GM23338 (cell line): ENCODE measurements at regions not wholly inside any gene's neighbourhood (a gene's known extent, or its start where the extent isn't known, plus 50 kb on each side); places are given as distances from the start of the nearest gene placed in this dataset.

Source experiments
- ATAC-seq: fragments of 200-7000 bp; cut with Tn5 transposase; 3 replicates; pipeline ENCODE4 v1.9.1; 2020
- DNase-seq: peaks from one replicate; pipeline ENCODE4 v3.0.0-alpha.2; 2015; ENCODE audit warnings: low spot score
- H2AFZ ChIP-seq: fragments of 200-600 bp; sonication (generic); 2 replicates; pipeline ENCODE4 v1.8.0; 2016; ENCODE audit warnings: antibody characterized with exemption, mild to moderate bottlenecking, moderate library complexity
- H3F3A ChIP-seq: fragments of 200-600 bp; sonication (generic); replicated peaks from 2 replicates; pipeline ENCODE4 v1.8.0; 2017; ENCODE audit warnings: antibody characterized with exemption, mixed run types, low read depth
- H3K27ac ChIP-seq: fragments of 200-600 bp; sonication (generic); 2 replicates; pipeline ENCODE4 v1.6.1; 2016; ENCODE audit warnings: low read depth
- H3K27me3 ChIP-seq: fragments of 200-600 bp; sonication (generic); 2 replicates; pipeline ENCODE4 v1.8.0; 2016; ENCODE audit warnings: mild to moderate bottlenecking, mixed run types, moderate library complexity; ENCODE audit not compliant: insufficient read depth
- H3K36me3 ChIP-seq: fragments of 200-600 bp; sonication (generic); 2 replicates; pipeline ENCODE4 v1.8.0; 2016; ENCODE audit warnings: mild to moderate bottlenecking; ENCODE audit not compliant: insufficient read depth
- H3K4me1 ChIP-seq: fragments of 200-600 bp; sonication (generic); 2 replicates; pipeline ENCODE4 v1.8.0; 2016; ENCODE audit warnings: mild to moderate bottlenecking, moderate library complexity; ENCODE audit not compliant: insufficient read depth
- H3K4me2 ChIP-seq: fragments of 200-600 bp; sonication (generic); 2 replicates; pipeline ENCODE4 v1.7.1; 2017; ENCODE audit warnings: mixed run types
- H3K4me3 ChIP-seq: fragments of 200-600 bp; sonication (generic); 2 replicates; pipeline ENCODE4 v1.6.1; 2016; ENCODE audit warnings: mixed run types
- H3K79me2 ChIP-seq: fragments of 200-600 bp; sonication (generic); replicated peaks from 2 replicates; pipeline ENCODE4 v1.8.0; 2017; ENCODE audit warnings: mild to moderate bottlenecking; ENCODE audit not compliant: insufficient read depth
- H3K9me2 ChIP-seq: fragments of 200-600 bp; sonication (generic); 2 replicates; pipeline ENCODE4 v1.8.0; 2017; ENCODE audit not compliant: insufficient read depth
- H4K20me1 ChIP-seq: fragments of 200-600 bp; sonication (generic); replicated peaks from 2 replicates; pipeline ENCODE4 v1.8.0; 2017; ENCODE audit warnings: mild to moderate bottlenecking; ENCODE audit not compliant: insufficient read depth
- H3K27ac Mint-ChIP-seq: 2 replicates; pipeline ENCODE4 v1.8.0; 2020; ENCODE audit warnings: inconsistent platforms, mild to moderate bottlenecking, moderate library complexity, mixed read lengths
- H3K27me3 Mint-ChIP-seq: 3 replicates; pipeline ENCODE4 v1.8.0; 2022; ENCODE audit warnings: low read depth, mild to moderate bottlenecking, moderate library complexity, mixed read lengths, inconsistent platforms; ENCODE audit not compliant: insufficient read depth, poor library complexity
- H3K36me3 Mint-ChIP-seq: 3 replicates; pipeline ENCODE4 v1.8.0; 2021; ENCODE audit warnings: low read depth, mild to moderate bottlenecking, inconsistent platforms, moderate library complexity, mixed read lengths
- H3K4me1 Mint-ChIP-seq: 3 replicates; pipeline ENCODE4 v1.8.0; 2020; ENCODE audit warnings: mild to moderate bottlenecking, inconsistent platforms, mixed read lengths
- H3K4me3 Mint-ChIP-seq: 3 replicates; pipeline ENCODE4 v1.8.0; 2021; ENCODE audit warnings: moderate library complexity, mild to moderate bottlenecking, inconsistent platforms, mixed read lengths
- H3K9me3 Mint-ChIP-seq: 3 replicates; pipeline ENCODE4 v1.8.0; 2020; ENCODE audit warnings: moderate library complexity, mild to moderate bottlenecking, inconsistent platforms, mixed read lengths
- CREB1 ChIP-seq: fragments of 250-450 bp; sonication (Bioruptor Pico); IDR thresholded peaks from 2 replicates; pipeline ENCODE4 v1.5.0; 2020; ENCODE audit warnings: low read depth, mild to moderate bottlenecking, moderate library complexity
- EZH2phosphoT487 ChIP-seq: fragments of 200-600 bp; sonication (generic); IDR thresholded peaks from one replicate; pipeline ENCODE4 v1.8.1; 2018; ENCODE audit warnings: antibody characterized with exemption; ENCODE audit not compliant: unreplicated experiment
- JUNB ChIP-seq: IDR thresholded peaks from one replicate; pipeline ENCODE4 v1.6.1; 2016; ENCODE audit warnings: antibody characterized with exemption; ENCODE audit not compliant: unreplicated experiment
- NANOG ChIP-seq: IDR thresholded peaks from 2 replicates; pipeline ENCODE4 v1.6.1; 2016; ENCODE audit warnings: antibody characterized with exemption, borderline replicate concordance
- POLR2AphosphoS5 ChIP-seq: IDR thresholded peaks from 2 replicates; pipeline ENCODE4 v1.6.1; 2016; ENCODE audit warnings: antibody characterized with exemption, low read depth
- ZNF114 ChIP-seq: fragments of 250-450 bp; sonication (Bioruptor Pico); IDR thresholded peaks from 2 replicates; pipeline ENCODE4 v1.5.0; 2020; ENCODE audit warnings: mild to moderate bottlenecking, moderate library complexity
- ZNF331 ChIP-seq: fragments of 250-450 bp; sonication (Bioruptor Pico); IDR thresholded peaks from 2 replicates; pipeline ENCODE4 v1.5.0; 2020; ENCODE audit warnings: low read depth, mild to moderate bottlenecking, moderate library complexity
- TF ChIP-seq, protein P1 (sequence below): IDR thresholded peaks from one replicate; pipeline ENCODE4 v1.6.1; 2018; ENCODE audit warnings: antibody characterized with exemption; ENCODE audit not compliant: unreplicated experiment
- TF ChIP-seq, protein P2 (sequence below): fragments of 250-450 bp; sonication (Bioruptor Pico); IDR thresholded peaks from 2 replicates; pipeline ENCODE4 v1.5.0; 2020; ENCODE audit warnings: mild to moderate bottlenecking, moderate library complexity
- TF ChIP-seq, protein P3 (sequence below), 2 experiments: fragments of 200-600 bp in 1 of 2; sonication (generic) in 1 of 2; conservative IDR thresholded peaks; 2 replicates each; pipeline versions ENCODE4 v1.5.1 to v1.6.1; 2016 to 2017; ENCODE audit warnings: antibody characterized with exemption in 2 of 2, low read depth in 2 of 2, mild to moderate bottlenecking in 2 of 2, moderate library complexity in 1 of 2

DNA sequence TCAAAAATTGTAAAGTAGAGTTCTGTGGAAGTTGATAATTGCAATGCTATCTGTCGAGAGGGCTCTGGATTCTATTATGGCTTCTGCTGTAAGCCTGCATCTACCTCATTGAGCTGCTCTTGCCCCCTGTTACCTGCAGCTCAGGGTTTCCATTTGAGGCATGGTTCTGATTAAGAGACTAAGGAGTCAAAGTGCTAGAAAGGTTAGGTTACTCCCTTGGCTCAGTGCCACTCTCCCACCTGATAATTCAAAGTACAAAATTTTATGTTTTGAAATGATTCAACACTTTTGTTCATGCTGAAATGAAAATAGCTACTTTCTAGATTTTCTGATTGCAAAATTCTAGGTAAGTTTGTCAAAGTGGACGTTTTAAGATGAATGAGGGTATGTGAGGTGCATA is 220.5 kb upstream of the SATB1 start:
- Mint-ChIP-seq H3K36me3 (no peaks in the 10 kb centered on the region), H3K4me3 (no peak overlapping the region), H3K9me3 (no peaks in the 10 kb centered on the region), H3K4me1 (no peaks in the 10 kb centered on the region), H3K27ac (no peak overlapping the region), H3K27me3 (no peaks in the 10 kb centered on the region)
- Histone ChIP-seq H3K36me3 (no peaks in the 10 kb centered on the region), H3K4me2 (no peak overlapping the region), H3K4me1 (no peaks in the 10 kb centered on the region), H3K79me2 (no peaks in the 10 kb centered on the region), H3K9me2 (peaks cover 9% of the 10 kb centered on the region; the same call in 1 of the 2 replicates), H3K27me3 (no peaks in the 10 kb centered on the region), H2AFZ (no peak overlapping the region), H3K4me3 (no peak overlapping the region), H4K20me1 (no peaks in the 10 kb centered on the region), H3F3A (no peaks in the 10 kb centered on the region), H3K27ac (no peak overlapping the region)
- no peak for ATAC-seq
- no peak for DNase-seq
- TF ChIP-seq NANOG (no peak), ZNF331 (CRISPR knock-in tag) (no peak), ZNF114 (CRISPR knock-in tag) (no peak)
- TF ChIP-seq, protein P1, sequence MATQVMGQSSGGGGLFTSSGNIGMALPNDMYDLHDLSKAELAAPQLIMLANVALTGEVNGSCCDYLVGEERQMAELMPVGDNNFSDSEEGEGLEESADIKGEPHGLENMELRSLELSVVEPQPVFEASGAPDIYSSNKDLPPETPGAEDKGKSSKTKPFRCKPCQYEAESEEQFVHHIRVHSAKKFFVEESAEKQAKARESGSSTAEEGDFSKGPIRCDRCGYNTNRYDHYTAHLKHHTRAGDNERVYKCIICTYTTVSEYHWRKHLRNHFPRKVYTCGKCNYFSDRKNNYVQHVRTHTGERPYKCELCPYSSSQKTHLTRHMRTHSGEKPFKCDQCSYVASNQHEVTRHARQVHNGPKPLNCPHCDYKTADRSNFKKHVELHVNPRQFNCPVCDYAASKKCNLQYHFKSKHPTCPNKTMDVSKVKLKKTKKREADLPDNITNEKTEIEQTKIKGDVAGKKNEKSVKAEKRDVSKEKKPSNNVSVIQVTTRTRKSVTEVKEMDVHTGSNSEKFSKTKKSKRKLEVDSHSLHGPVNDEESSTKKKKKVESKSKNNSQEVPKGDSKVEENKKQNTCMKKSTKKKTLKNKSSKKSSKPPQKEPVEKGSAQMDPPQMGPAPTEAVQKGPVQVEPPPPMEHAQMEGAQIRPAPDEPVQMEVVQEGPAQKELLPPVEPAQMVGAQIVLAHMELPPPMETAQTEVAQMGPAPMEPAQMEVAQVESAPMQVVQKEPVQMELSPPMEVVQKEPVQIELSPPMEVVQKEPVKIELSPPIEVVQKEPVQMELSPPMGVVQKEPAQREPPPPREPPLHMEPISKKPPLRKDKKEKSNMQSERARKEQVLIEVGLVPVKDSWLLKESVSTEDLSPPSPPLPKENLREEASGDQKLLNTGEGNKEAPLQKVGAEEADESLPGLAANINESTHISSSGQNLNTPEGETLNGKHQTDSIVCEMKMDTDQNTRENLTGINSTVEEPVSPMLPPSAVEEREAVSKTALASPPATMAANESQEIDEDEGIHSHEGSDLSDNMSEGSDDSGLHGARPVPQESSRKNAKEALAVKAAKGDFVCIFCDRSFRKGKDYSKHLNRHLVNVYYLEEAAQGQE: no peak

DNA sequence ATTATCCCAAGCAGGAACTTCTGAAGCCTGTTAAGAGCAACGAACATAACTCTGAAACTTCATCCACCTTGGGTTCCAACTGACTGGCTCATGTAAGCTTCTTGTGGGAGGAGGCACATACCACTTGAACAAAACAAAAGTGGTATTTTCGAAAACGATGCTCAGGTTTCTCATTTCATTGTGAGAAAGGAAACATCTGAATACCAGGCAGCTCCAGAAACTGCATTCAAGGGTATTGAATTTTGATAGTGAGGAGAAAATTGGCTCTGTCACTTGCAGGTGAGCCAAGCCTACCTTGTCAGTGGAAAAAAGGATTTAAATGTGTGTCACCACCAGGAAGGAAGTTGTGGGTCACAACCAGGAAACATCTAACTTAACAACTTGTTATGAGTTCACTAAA is 218.1 kb upstream of the SATB1 start:
- no peak for ATAC-seq
- no peaks in the 10 kb centered on the region for H3K4me1 Mint-ChIP-seq

More for the DNA sequence above, 218.1 kb upstream of the SATB1 start:
- Histone ChIP-seq H3F3A (no peaks in the 10 kb centered on the region), H2AFZ (no peak overlapping the region), H3K4me3 (no peak overlapping the region), H3K4me1 (no peaks in the 10 kb centered on the region), H3K27me3 (no peaks in the 10 kb centered on the region), H3K79me2 (no peaks in the 10 kb centered on the region), H3K27ac (no peak overlapping the region), H3K4me2 (no peak overlapping the region), H3K9me2 (peaks cover 9% of the 10 kb centered on the region; the same call in 1 of the 2 replicates), H3K36me3 (no peaks in the 10 kb centered on the region), H4K20me1 (no peaks in the 10 kb centered on the region)
- DNase-seq: no peak
- Mint-ChIP-seq H3K4me3 (no peak overlapping the region), H3K27ac (no peak overlapping the region), H3K27me3 (no peaks in the 10 kb centered on the region), H3K36me3 (no peaks in the 10 kb centered on the region), H3K9me3 (no peaks in the 10 kb centered on the region)
- TF ChIP-seq, protein P2, sequence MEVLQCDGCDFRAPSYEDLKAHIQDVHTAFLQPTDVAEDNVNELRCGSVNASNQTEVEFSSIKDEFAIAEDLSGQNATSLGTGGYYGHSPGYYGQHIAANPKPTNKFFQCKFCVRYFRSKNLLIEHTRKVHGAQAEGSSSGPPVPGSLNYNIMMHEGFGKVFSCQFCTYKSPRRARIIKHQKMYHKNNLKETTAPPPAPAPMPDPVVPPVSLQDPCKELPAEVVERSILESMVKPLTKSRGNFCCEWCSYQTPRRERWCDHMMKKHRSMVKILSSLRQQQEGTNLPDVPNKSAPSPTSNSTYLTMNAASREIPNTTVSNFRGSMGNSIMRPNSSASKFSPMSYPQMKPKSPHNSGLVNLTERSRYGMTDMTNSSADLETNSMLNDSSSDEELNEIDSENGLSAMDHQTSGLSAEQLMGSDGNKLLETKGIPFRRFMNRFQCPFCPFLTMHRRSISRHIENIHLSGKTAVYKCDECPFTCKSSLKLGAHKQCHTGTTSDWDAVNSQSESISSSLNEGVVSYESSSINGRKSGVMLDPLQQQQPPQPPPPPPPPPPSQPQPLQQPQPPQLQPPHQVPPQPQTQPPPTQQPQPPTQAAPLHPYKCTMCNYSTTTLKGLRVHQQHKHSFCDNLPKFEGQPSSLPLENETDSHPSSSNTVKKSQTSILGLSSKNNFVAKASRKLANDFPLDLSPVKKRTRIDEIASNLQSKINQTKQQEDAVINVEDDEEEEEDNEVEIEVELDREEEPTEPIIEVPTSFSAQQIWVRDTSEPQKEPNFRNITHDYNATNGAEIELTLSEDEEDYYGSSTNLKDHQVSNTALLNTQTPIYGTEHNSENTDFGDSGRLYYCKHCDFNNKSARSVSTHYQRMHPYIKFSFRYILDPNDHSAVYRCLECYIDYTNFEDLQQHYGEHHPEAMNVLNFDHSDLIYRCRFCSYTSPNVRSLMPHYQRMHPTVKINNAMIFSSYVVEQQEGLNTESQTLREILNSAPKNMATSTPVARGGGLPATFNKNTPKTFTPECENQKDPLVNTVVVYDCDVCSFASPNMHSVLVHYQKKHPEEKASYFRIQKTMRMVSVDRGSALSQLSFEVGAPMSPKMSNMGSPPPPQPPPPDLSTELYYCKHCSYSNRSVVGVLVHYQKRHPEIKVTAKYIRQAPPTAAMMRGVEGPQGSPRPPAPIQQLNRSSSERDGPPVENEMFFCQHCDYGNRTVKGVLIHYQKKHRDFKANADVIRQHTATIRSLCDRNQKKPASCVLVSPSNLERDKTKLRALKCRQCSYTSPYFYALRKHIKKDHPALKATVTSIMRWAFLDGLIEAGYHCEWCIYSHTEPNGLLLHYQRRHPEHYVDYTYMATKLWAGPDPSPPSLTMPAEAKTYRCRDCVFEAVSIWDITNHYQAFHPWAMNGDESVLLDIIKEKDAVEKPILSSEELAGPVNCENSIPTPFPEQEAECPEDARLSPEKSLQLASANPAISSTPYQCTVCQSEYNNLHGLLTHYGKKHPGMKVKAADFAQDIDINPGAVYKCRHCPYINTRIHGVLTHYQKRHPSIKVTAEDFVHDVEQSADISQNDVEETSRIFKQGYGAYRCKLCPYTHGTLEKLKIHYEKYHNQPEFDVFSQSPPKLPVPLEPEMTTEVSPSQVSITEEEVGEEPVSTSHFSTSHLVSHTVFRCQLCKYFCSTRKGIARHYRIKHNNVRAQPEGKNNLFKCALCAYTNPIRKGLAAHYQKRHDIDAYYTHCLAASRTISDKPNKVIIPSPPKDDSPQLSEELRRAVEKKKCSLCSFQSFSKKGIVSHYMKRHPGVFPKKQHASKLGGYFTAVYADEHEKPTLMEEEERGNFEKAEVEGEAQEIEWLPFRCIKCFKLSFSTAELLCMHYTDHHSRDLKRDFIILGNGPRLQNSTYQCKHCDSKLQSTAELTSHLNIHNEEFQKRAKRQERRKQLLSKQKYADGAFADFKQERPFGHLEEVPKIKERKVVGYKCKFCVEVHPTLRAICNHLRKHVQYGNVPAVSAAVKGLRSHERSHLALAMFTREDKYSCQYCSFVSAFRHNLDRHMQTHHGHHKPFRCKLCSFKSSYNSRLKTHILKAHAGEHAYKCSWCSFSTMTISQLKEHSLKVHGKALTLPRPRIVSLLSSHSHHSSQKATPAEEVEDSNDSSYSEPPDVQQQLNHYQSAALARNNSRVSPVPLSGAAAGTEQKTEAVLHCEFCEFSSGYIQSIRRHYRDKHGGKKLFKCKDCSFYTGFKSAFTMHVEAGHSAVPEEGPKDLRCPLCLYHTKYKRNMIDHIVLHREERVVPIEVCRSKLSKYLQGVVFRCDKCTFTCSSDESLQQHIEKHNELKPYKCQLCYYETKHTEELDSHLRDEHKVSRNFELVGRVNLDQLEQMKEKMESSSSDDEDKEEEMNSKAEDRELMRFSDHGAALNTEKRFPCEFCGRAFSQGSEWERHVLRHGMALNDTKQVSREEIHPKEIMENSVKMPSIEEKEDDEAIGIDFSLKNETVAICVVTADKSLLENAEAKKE (CRISPR knock-in tag): no peak
- no peak for TF ChIP-seq ZNF114 (CRISPR knock-in tag)
- no peak for TF ChIP-seq EZH2phosphoT487
- no peak for TF ChIP-seq POLR2AphosphoS5
- no peak for TF ChIP-seq JUNB
- TF ChIP-seq, protein P3, sequence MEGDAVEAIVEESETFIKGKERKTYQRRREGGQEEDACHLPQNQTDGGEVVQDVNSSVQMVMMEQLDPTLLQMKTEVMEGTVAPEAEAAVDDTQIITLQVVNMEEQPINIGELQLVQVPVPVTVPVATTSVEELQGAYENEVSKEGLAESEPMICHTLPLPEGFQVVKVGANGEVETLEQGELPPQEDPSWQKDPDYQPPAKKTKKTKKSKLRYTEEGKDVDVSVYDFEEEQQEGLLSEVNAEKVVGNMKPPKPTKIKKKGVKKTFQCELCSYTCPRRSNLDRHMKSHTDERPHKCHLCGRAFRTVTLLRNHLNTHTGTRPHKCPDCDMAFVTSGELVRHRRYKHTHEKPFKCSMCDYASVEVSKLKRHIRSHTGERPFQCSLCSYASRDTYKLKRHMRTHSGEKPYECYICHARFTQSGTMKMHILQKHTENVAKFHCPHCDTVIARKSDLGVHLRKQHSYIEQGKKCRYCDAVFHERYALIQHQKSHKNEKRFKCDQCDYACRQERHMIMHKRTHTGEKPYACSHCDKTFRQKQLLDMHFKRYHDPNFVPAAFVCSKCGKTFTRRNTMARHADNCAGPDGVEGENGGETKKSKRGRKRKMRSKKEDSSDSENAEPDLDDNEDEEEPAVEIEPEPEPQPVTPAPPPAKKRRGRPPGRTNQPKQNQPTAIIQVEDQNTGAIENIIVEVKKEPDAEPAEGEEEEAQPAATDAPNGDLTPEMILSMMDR (conservative IDR thresholded peaks at IDR 0.05; ENCODE audit: low read depth in 2 of 2): no peak
- TF ChIP-seq CREB1 (CRISPR knock-in tag): no peak
- TF ChIP-seq NANOG: no peak
